Activated naive CD8-positive, alpha-beta T cell treated with anti-CD3 and anti-CD28 coated beads for 36 hours (primary cell): ENCODE measurements at regions not wholly inside any gene's neighbourhood (a gene's known extent, or its start where the extent isn't known, plus 50 kb on each side); places are given as distances from the start of the nearest gene placed in this dataset.

Experiments used
- DNase-seq: peaks from one replicate; pipeline ENCODE4 v3.0.0; 2021
- H3K27ac Mint-ChIP-seq: one replicate; pipeline ENCODE4 v1.8.0; 2022; ENCODE audit warnings: mild to moderate bottlenecking, moderate library complexity, mixed read lengths
- H3K27me3 Mint-ChIP-seq: one replicate; pipeline ENCODE4 v1.8.0; 2022; ENCODE audit warnings: mild to moderate bottlenecking, mixed read lengths
- H3K36me3 Mint-ChIP-seq: one replicate; pipeline ENCODE4 v1.8.0; 2021; ENCODE audit warnings: mild to moderate bottlenecking, mixed read lengths
- H3K4me1 Mint-ChIP-seq: one replicate; pipeline ENCODE4 v1.8.0; 2021; ENCODE audit warnings: mixed read lengths
- H3K4me3 Mint-ChIP-seq: one replicate; pipeline ENCODE4 v1.8.0; 2022; ENCODE audit warnings: mild to moderate bottlenecking, moderate library complexity, mixed read lengths
- H3K9me3 Mint-ChIP-seq: one replicate; pipeline ENCODE4 v1.8.0; 2022; ENCODE audit warnings: mixed read lengths

GRCh38 chr12:105721891-105722290, 391.4 kb downstream of the C12orf75 start:
- Mint-ChIP-seq H3K27me3 (peaks cover 27% of the 10 kb centered on the region), H3K9me3 (no peaks in the 10 kb centered on the region), H3K4me1 (no peaks in the 10 kb centered on the region), H3K4me3 (no peak overlapping the region), H3K27ac (no peak overlapping the region), H3K36me3 (no peaks in the 10 kb centered on the region)
- DNase-seq: no peak

GRCh38 chr12:105723066-105723465, 392.6 kb downstream of the C12orf75 start:
- Mint-ChIP-seq H3K9me3 (no peaks in the 10 kb centered on the region), H3K4me1 (no peaks in the 10 kb centered on the region), H3K36me3 (no peaks in the 10 kb centered on the region), H3K27me3 (peaks cover 25% of the 10 kb centered on the region), H3K4me3 (no peak overlapping the region), H3K27ac (no peak overlapping the region)
- DNase-seq: no peak

- Mint-ChIP-seq H3K4me1 (no peaks in the 10 kb centered on the region), H3K9me3 (no peaks in the 10 kb centered on the region), H3K27ac (no peak overlapping the region), H3K4me3 (no peak overlapping the region), H3K36me3 (no peaks in the 10 kb centered on the region), H3K27me3 (peaks cover 29% of the 10 kb centered on the region)
- DNase-seq: no peak
Measured at GRCh38 chr12:105723494-105723893, 393.0 kb downstream of the C12orf75 start.

- H3K27ac Mint-ChIP-seq: no peak overlapping the region
- H3K4me3 Mint-ChIP-seq: no peak overlapping the region
- peaks cover 31% of the 10 kb centered on the region for H3K27me3 Mint-ChIP-seq
- DNase-seq: no peak
- H3K4me1 Mint-ChIP-seq: no peaks in the 10 kb centered on the region
- H3K9me3 Mint-ChIP-seq: no peaks in the 10 kb centered on the region
- no peaks in the 10 kb centered on the region for H3K36me3 Mint-ChIP-seq
Measured at GRCh38 chr12:105724641-105725040, 394.1 kb downstream of the C12orf75 start.

GRCh38 chr12:105725054-105725453, 394.6 kb downstream of the C12orf75 start:
- H3K9me3 Mint-ChIP-seq: no peaks in the 10 kb centered on the region

GRCh38 chr12:105729181-105729771, 398.8 kb downstream of the C12orf75 start:
- Mint-ChIP-seq H3K27ac (no peak overlapping the region), H3K4me1 (no peaks in the 10 kb centered on the region), H3K36me3 (no peaks in the 10 kb centered on the region), H3K9me3 (no peaks in the 10 kb centered on the region), H3K4me3 (no peak overlapping the region), H3K27me3 (peaks cover 13% of the 10 kb centered on the region)
- no peak for DNase-seq

More at GRCh38 chr12:105725054-105725453, 394.6 kb downstream of the C12orf75 start:
- H3K36me3 Mint-ChIP-seq: no peaks in the 10 kb centered on the region
- H3K4me1 Mint-ChIP-seq: no peaks in the 10 kb centered on the region
- peaks cover 31% of the 10 kb centered on the region for H3K27me3 Mint-ChIP-seq
- H3K27ac Mint-ChIP-seq: no peak overlapping the region
- DNase-seq: no peak
- H3K4me3 Mint-ChIP-seq: no peak overlapping the region

GRCh38 chr12:105729926-105730325, 399.4 kb downstream of the C12orf75 start:
- Mint-ChIP-seq H3K4me3 (no peak overlapping the region), H3K36me3 (no peaks in the 10 kb centered on the region), H3K27me3 (peaks cover 7% of the 10 kb centered on the region), H3K27ac (no peak overlapping the region), H3K9me3 (no peaks in the 10 kb centered on the region), H3K4me1 (no peaks in the 10 kb centered on the region)
- DNase-seq: no peak

GRCh38 chr12:105733579-105733978, 403.1 kb downstream of the C12orf75 start:
- H3K9me3 Mint-ChIP-seq: no peaks in the 10 kb centered on the region
- no peak overlapping the region for H3K27ac Mint-ChIP-seq
- H3K4me1 Mint-ChIP-seq: no peaks in the 10 kb centered on the region
- H3K36me3 Mint-ChIP-seq: no peaks in the 10 kb centered on the region
- peaks cover 1% of the 10 kb centered on the region for H3K27me3 Mint-ChIP-seq
- no peak for DNase-seq
- H3K4me3 Mint-ChIP-seq: no peak overlapping the region

GRCh38 chr12:105736498-105736897, 402.3 kb downstream of the NUAK1 start:
- no peaks in the 10 kb centered on the region for H3K4me1 Mint-ChIP-seq
- H3K27ac Mint-ChIP-seq: no peak overlapping the region
- H3K9me3 Mint-ChIP-seq: no peaks in the 10 kb centered on the region
- H3K36me3 Mint-ChIP-seq: no peaks in the 10 kb centered on the region
- no peaks in the 10 kb centered on the region for H3K27me3 Mint-ChIP-seq
- no peak overlapping the region for H3K4me3 Mint-ChIP-seq
- DNase-seq: no peak

- Mint-ChIP-seq H3K36me3 (no peaks in the 10 kb centered on the region), H3K27ac (no peak overlapping the region), H3K4me1 (no peaks in the 10 kb centered on the region), H3K9me3 (no peaks in the 10 kb centered on the region), H3K4me3 (no peak overlapping the region), H3K27me3 (peaks cover 5% of the 10 kb centered on the region)
- DNase-seq: no peak
Measured at GRCh38 chr12:105738051-105738450, 400.7 kb downstream of the NUAK1 start.

GRCh38 chr12:105740369-105740768, 398.4 kb downstream of the NUAK1 start:
- H3K27me3 Mint-ChIP-seq: peaks cover 5% of the 10 kb centered on the region
- no peaks in the 10 kb centered on the region for H3K4me1 Mint-ChIP-seq
- no peaks in the 10 kb centered on the region for H3K36me3 Mint-ChIP-seq
- no peaks in the 10 kb centered on the region for H3K9me3 Mint-ChIP-seq
- H3K27ac Mint-ChIP-seq: no peak overlapping the region
- H3K4me3 Mint-ChIP-seq: no peak overlapping the region
- no peak for DNase-seq

GRCh38 chr12:105740970-105741725, 397.6 kb downstream of the NUAK1 start:
- no peaks in the 10 kb centered on the region for H3K36me3 Mint-ChIP-seq
- H3K4me1 Mint-ChIP-seq: no peaks in the 10 kb centered on the region
- H3K27me3 Mint-ChIP-seq: peaks cover 5% of the 10 kb centered on the region
- H3K9me3 Mint-ChIP-seq: no peaks in the 10 kb centered on the region
- no peak overlapping the region for H3K4me3 Mint-ChIP-seq
- no peak overlapping the region for H3K27ac Mint-ChIP-seq
- no peak for DNase-seq

GRCh38 chr12:105741786-105742566, 396.8 kb downstream of the NUAK1 start:
- Mint-ChIP-seq H3K36me3 (no peaks in the 10 kb centered on the region), H3K4me3 (no peak overlapping the region), H3K27me3 (peaks cover 5% of the 10 kb centered on the region), H3K27ac (no peak overlapping the region), H3K4me1 (no peaks in the 10 kb centered on the region), H3K9me3 (no peaks in the 10 kb centered on the region)
- DNase-seq: no peak

GRCh38 chr12:105742567-105742874, 396.2 kb downstream of the NUAK1 start:
- no peaks in the 10 kb centered on the region for H3K9me3 Mint-ChIP-seq
- no peaks in the 10 kb centered on the region for H3K4me1 Mint-ChIP-seq
- DNase-seq: no peak
- peaks cover 5% of the 10 kb centered on the region for H3K27me3 Mint-ChIP-seq
- H3K27ac Mint-ChIP-seq: no peak overlapping the region
- no peaks in the 10 kb centered on the region for H3K36me3 Mint-ChIP-seq
- H3K4me3 Mint-ChIP-seq: no peak overlapping the region

- Mint-ChIP-seq H3K27ac (no peak overlapping the region), H3K4me3 (no peak overlapping the region), H3K36me3 (no peaks in the 10 kb centered on the region), H3K4me1 (no peaks in the 10 kb centered on the region), H3K9me3 (no peaks in the 10 kb centered on the region), H3K27me3 (peaks cover 5% of the 10 kb centered on the region)
- no peak for DNase-seq
Measured at GRCh38 chr12:105744371-105745058, 394.2 kb downstream of the NUAK1 start.
